ENCODE measurements at regions not wholly inside any gene's neighbourhood (a gene's known extent, or its start where the extent isn't known, plus 50 kb on each side); places are given as distances from the start of the nearest gene placed in this dataset.

DNA sequence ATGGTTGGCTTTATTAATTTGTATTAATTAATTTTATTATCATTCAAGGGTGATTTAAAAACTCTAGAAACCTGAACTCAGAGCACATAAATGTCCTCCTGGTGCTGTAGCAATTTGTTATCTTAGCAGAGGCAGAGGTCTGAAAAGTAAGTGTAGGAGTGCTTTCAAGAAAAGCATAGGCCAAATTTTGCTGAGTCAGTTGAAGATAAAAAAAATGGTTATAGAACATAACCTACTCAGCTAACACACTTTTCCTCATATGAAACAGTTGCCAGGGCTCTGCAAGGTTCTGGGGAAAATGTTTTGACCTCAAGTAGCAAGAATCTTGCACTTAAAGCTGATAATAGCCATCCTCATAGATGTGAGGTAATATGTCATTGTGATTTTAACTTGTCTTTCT is 53.5 kb upstream of the CHODL start:
- no peak for DNase-seq

- no peak for DNase-seq
Observed at GRCh38 chr21:18178509-18178908, 66.1 kb upstream of the CHODL start.

DNA sequence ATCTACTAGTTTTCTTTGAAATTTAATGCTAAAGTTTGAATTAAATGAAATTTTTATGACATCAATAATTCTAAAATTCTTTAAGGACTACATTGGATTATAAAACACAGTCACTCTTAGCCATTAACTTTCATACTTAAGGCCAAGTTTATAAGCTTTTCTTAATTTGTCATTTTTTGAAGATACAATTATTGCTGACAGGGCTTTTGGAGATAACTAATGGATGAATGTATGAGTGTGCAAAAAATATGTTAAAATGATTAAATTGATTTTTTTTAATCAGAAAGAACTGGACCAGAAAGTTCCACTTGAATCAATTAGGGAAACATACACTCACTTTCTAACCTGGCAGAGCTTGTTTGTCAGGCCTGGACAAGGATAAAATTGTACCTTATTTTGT is 70.3 kb upstream of the CHODL start:
- DNase-seq = no peak

- DNase-seq = no peak
Observed at GRCh38 chr21:18170829-18171228, 73.8 kb upstream of the CHODL start.

DNA sequence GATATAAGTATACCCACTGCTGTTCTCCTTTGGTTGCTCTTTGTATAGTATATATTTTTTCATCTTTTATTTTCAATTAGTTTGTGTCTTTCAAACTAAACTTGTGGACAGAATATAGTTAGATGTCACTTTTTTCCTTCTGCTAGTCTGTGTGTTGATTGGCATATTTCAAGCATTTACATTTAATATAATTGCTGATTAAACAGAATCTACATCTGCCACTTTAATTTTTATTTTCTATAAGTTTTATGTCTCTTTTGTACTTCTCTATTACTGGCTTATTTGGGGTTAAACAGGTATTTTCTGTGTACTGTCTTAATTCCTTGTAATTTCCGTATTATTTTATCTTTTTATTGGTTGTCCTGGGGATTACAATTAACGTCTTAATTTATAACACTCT is 74.4 kb upstream of the CHODL start:
- DNase-seq = no peak

DNA sequence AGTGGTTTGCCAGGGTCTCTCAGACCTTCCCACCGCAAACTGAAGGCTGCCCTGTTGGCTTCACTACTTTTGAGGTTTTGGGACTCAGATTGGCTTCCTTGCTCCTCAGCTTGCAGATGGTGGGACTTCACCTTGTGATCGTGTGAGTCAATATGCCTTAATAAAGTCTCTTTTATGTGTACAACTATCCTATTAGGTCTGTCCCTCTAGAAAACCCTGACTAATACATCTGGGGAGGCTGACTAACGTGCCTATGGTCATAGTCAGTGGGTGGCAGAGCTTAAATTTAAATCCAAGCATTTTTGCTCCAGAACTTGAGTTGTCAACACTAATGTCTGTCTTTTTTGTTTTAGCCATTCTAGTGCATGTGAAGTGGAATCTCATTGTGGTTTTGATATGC is 76.5 kb upstream of the CHODL start:
- no peak for DNase-seq

- DNase-seq = no peak
Observed at GRCh38 chr21:18164933-18165332, 79.7 kb upstream of the CHODL start.

GRCh38 chr21:18164483-18164882 is 80.2 kb upstream of the CHODL start:
- no peak for DNase-seq

GRCh38 chr21:18163956-18164355 is 80.7 kb upstream of the CHODL start:
- DNase-seq = no peak

DNA sequence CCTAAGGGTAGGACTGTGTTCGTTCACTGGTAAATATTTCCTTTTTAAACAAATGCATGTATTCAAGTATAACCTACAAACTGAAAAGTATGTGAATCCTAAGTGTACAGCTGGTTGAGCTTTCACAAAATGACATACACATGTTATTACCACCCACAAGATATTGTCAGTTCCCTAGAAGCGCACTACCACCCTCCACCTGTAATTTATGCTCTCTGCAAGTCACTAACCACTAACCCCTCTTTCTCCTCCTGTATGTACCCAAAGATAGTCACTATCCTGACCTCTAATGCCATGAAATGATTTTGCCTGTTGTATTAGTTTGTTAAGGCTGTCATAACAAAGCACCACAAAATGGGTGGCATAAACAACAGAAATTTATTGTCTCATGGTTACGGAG is 82.8 kb upstream of the CHODL start:
- no peak for DNase-seq

- DNase-seq = no peak
Observed at GRCh38 chr21:18157406-18157805, 87.2 kb upstream of the CHODL start.

- DNase-seq = no peak
Observed at GRCh38 chr21:18155508-18156193, 89.0 kb upstream of the CHODL start.

DNA sequence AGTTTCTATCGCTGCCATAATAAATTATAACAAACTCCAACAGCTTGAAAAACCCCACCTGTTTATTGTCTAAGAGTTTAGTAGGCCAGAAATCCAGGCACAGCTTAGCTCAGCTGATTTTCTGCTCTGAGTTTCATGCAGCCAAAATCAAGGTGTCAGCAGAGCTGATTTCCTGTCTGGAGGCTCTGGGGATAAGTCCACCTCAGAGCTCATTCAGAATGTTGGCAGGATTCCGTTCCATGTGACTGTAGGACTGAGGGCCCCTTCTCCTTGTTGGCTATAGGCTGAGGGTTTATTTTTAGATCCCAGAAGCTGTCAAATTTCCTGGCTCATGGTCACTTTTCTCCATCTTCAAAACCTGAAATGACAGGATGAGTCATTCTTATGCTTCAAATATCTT is 91.6 kb upstream of the CHODL start:
- DNase-seq = no peak

DNA sequence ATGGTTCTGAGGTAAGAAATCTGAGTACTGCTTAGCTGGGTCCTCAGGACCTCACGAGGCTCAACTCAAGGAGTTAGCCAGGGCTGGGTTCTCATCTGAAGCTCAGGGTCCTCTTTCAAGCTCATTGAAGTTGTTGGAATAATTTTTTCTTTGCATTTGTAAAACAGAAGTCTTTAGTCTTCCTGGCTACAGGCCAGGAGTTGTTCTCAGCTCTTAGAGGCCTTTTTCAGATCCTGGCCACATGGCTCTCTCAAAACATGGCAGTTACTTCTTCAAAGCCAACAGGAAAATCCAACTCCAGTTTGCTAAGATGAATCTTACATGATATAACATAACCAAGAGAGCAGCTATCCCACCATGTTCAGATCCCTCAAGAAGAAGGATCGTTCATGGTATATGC is 92.3 kb upstream of the CHODL start:
- no peak for DNase-seq

DNA sequence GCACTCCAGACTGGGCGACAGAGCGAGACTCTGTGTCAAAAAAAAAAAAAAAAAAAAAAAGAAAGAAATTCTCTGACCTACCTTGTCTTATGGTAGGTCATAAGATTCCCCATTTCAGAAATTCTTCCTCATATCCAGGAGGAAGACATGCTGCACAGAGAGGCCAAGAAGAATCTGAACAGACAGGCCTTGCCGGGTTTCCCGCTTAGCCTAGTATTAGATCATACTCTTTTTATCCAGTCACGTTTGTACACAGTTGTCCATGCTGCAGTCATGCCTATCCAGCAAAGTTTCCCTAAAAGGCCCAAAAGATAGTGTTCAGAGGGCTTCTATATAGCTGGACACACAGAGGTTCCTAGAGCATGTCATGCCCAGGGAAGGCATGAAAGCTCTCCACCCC is 93.6 kb upstream of the CHODL start:
- no peak for DNase-seq

GRCh38 chr21:18148401-18148800 is 96.2 kb upstream of the CHODL start:
- no peak for DNase-seq

DNA sequence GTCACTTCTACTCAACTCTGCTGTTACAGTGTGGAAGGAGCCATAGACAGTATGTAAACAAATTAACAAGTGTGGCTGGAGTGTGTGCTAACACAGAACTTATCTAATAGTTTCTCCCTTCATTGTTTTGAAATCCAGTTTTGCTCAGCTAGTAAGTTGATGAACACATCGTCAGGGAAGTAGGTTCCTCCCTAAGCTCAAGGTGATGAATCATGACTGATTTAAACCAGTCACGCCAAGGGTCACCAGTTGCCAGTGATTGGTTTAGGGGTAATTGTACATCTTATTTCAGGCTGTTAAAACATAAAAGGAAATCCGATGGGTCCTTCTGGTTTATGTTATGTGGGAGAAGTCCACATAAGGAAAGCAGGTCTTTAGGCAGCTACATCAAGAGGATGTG is 97.0 kb upstream of the CHODL start:
- no peak for DNase-seq

- no peak for DNase-seq
Observed at GRCh38 chr21:18146820-18147219, 97.8 kb upstream of the CHODL start.

GRCh38 chr21:18144339-18144738 is 100.3 kb upstream of the CHODL start:
- DNase-seq = no peak

DNA sequence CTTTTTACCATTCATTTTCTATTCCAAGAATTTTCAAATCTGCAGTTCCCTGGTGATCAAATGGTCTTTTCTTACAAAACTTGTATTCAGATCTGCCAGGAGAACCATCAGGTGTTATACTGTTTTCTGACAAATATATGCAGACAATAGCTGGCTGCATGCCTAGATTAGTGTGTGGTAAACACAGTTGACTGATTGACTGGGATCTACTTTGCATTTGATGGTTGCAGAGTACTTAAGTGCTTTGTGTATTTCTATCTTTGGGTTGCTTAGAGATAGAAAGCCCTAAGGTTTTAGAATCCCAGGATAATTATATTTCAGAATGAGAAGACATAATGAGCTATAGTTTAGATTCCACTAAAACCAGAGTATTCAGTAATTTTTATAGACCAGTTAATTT is 102.0 kb upstream of the CHODL start:
- DNase-seq = no peak

DNA sequence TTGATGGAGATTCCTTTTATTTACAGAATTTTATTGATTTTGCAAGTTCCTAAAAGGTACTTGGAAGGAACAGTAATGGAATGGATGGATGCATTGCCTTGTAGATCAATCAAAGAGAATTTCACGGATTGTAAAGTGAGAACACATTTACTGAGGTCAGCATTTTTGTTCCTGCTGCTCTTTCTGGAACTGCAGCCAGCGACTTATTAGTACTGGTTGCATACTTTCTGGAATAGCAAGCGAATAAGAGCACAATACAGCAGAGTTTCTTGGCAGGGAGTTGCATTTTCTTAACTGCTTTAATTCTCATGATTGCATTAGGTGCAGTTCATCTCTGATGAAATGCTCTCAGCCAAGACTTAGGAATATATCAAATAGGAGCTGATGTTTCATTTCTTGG is 106.1 kb upstream of the CHODL start:
- DNase-seq = no peak

- DNase-seq = no peak
Observed at GRCh38 chr21:18129526-18129925, 115.1 kb upstream of the CHODL start.

- no peak for DNase-seq
Observed at GRCh38 chr21:18118566-18118965, 126.1 kb upstream of the CHODL start.

- no peak for DNase-seq
Observed at GRCh38 chr21:18117176-18117575, 127.5 kb upstream of the CHODL start.

- no peak for DNase-seq
Observed at GRCh38 chr21:18114810-18115209, 129.8 kb upstream of the CHODL start.

DNA sequence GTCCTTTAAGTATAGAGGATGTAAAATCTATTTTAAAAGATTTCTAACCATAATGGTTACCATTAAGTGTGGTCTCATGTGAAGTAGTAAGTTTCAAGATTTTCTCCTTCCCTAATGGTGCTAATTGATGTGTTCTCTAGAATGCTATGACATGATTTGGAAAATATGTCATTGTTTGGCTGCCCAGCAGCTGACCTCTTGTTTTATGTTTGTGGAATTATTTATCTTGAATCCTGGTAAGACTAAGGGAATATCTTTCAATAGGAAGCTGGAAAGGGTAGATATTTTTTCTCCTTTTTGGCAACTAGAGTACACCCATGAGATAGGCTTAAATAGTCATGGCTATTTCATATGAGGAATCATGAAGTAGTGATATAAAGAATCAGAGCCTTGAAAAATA is 139.8 kb upstream of the CHODL start:
- no peak for DNase-seq

All from inflammatory macrophage treated with lipopolysaccharide for 1 hour (primary cell).